K562 (cell line): ENCODE measurements at regions not wholly inside any gene's neighbourhood (a gene's known extent, or its start where the extent isn't known, plus 50 kb on each side); places are given as distances from the start of the nearest gene placed in this dataset.

Experiments used
- FOXM1 ChIP-seq, 2 experiments: fragments of 450-650 bp in 1 of 2; sonication (generic) in 1 of 2; formaldehyde crosslinking in 1 of 2; IDR thresholded peaks; 2 replicates each; pipeline versions ENCODE4 v1.6.1 to v1.9.0; 2017 to 2022; ENCODE audit warnings: low read depth in 2 of 2, mild to moderate bottlenecking in 2 of 2, missing genetic modification reagents in 1 of 2, moderate library complexity in 1 of 2
- HDAC6 ChIP-seq: IDR thresholded peaks from 2 replicates; pipeline ENCODE4 v1.6.1; 2012; ENCODE audit warnings: low read depth, mild to moderate bottlenecking, control low read depth, inconsistent platforms, low read length, moderate library complexity
- SMARCA5 ChIP-seq: fragments of 450-650 bp; IDR thresholded peaks from 2 replicates; pipeline ENCODE4 v1.6.1; 2016
- TAF15 ChIP-seq: fragments of 200-400 bp; formaldehyde crosslinking; IDR thresholded peaks from 2 replicates; pipeline ENCODE4 v1.6.1; 2017; ENCODE audit warnings: mild to moderate bottlenecking, low read depth, low read length, moderate library complexity
- TEAD1 ChIP-seq, 2 experiments: fragments of 450-650 bp in 1 of 2; sonication (generic) in 1 of 2; formaldehyde crosslinking; IDR thresholded peaks; 2 replicates each; pipeline versions ENCODE4 v1.4.0 to v1.8.0; 2020 to 2022; ENCODE audit warnings: mild to moderate bottlenecking in 2 of 2, missing genetic modification reagents in 1 of 2
- TF ChIP-seq, protein P1 (sequence below), 3 experiments: fragments of 200-800 bp in 1 of 3; fragments of 250-450 bp in 1 of 3; fragments of 450-650 bp in 1 of 3; sonication (Bioruptor Pico) in 1 of 3; sonication (Bioruptor generic) in 1 of 3; formaldehyde crosslinking in 1 of 3; IDR thresholded peaks; 2 replicates each; pipeline versions ENCODE4 v1.6.1 to v1.8.0; 2016 to 2022; ENCODE audit warnings: mild to moderate bottlenecking in 2 of 3, missing genetic modification characterization in 2 of 3, missing compliant biosample characterization in 1 of 3, moderate library complexity in 1 of 3
- TF ChIP-seq, protein P2 (sequence below): fragments of 250-450 bp; sonication (Bioruptor Pico); IDR thresholded peaks from 2 replicates; pipeline ENCODE4 v1.5.1; 2021; ENCODE audit warnings: mild to moderate bottlenecking

DNA sequence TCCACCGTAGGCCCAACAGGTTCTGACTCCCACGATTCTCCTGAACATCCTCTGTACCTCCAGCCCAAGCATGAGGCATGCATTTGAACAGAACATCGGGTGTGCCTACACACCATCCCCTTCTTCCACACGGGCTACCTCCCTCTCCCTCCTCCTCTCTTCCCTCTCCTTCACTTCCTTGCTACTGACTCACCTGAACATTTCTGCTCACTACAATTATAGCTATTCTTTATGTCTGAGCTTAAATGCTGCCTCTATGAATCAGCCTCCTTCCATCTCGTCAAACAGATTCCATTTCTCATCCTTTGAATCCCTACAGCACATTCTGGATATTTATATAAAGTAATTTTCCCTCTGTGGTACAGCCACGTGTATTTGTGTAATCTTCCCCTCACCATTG lies 71.4 kb upstream of the MYLIP start (continued):
- TF ChIP-seq FOXM1 (IDR thresholded peaks at IDR 0.05; ENCODE audit: low read depth) (no peak), FOXM1 (CRISPR knock-in tag; IDR thresholded peaks at IDR 0.05; ENCODE audit: low read depth) (no peak), TEAD1 (CRISPR knock-in tag; IDR thresholded peaks at IDR 0.05) (no peak), HDAC6 (no peak), TAF15 (no peak), SMARCA5 (no peak)
- TF ChIP-seq, protein P1, sequence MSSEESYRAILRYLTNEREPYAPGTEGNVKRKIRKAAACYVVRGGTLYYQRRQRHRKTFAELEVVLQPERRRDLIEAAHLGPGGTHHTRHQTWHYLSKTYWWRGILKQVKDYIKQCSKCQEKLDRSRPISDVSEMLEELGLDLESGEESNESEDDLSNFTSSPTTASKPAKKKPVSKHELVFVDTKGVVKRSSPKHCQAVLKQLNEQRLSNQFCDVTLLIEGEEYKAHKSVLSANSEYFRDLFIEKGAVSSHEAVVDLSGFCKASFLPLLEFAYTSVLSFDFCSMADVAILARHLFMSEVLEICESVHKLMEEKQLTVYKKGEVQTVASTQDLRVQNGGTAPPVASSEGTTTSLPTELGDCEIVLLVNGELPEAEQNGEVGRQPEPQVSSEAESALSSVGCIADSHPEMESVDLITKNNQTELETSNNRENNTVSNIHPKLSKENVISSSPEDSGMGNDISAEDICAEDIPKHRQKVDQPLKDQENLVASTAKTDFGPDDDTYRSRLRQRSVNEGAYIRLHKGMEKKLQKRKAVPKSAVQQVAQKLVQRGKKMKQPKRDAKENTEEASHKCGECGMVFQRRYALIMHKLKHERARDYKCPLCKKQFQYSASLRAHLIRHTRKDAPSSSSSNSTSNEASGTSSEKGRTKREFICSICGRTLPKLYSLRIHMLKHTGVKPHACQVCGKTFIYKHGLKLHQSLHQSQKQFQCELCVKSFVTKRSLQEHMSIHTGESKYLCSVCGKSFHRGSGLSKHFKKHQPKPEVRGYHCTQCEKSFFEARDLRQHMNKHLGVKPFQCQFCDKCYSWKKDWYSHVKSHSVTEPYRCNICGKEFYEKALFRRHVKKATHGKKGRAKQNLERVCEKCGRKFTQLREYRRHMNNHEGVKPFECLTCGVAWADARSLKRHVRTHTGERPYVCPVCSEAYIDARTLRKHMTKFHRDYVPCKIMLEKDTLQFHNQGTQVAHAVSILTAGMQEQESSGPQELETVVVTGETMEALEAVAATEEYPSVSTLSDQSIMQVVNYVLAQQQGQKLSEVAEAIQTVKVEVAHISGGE (CRISPR knock-in tag; IDR thresholded peaks at IDR 0.05) = no peak
- TF ChIP-seq, protein P2, sequence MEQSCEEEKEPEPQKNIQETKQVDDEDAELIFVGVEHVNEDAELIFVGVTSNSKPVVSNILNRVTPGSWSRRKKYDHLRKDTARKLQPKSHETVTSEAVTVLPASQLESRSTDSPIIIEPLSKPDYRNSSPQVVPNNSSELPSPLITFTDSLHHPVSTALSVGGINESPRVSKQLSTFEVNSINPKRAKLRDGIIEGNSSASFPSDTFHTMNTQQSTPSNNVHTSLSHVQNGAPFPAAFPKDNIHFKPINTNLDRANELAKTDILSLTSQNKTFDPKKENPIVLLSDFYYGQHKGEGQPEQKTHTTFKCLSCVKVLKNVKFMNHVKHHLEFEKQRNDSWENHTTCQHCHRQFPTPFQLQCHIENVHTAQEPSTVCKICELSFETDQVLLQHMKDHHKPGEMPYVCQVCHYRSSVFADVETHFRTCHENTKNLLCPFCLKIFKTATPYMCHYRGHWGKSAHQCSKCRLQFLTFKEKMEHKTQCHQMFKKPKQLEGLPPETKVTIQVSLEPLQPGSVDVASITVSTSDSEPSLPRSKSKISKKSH (CRISPR knock-in tag) = no peak
- TF ChIP-seq, all 486 proteins: peak for 0
